ENCODE measurements at regions not wholly inside any gene's neighbourhood (a gene's known extent, or its start where the extent isn't known, plus 50 kb on each side); places are given as distances from the start of the nearest gene placed in this dataset.

- intact Hi-C loops (cut with micrococcal nuclease): no loop called here
Measured at GRCh38 chr2:8277921-8278571, 403.8 kb upstream of the ID2 start.

- intact Hi-C loops (cut with micrococcal nuclease): no loop called here
Measured at GRCh38 chr2:8278709-8279354, 403.0 kb upstream of the ID2 start.

- intact Hi-C loops (cut with micrococcal nuclease): no loop called here
Measured at GRCh38 chr2:8279506-8279905, 402.4 kb upstream of the ID2 start.

GRCh38 chr2:8281234-8281633 is 400.6 kb upstream of the ID2 start:
- intact Hi-C loops (cut with micrococcal nuclease): no loop called here

GRCh38 chr2:8281950-8282857 is 399.7 kb upstream of the ID2 start:
- intact Hi-C loops (cut with micrococcal nuclease): no loop called here

GRCh38 chr2:8282858-8283252 is 399.0 kb upstream of the ID2 start:
- intact Hi-C loops (cut with micrococcal nuclease): no loop called here

- intact Hi-C loops (cut with micrococcal nuclease): no loop called here
Measured at GRCh38 chr2:8285081-8285480, 396.8 kb upstream of the ID2 start.

GRCh38 chr2:8285898-8286297 is 396.0 kb upstream of the ID2 start:
- intact Hi-C loops (cut with micrococcal nuclease): no loop called here

GRCh38 chr2:8288206-8288605 is 393.6 kb upstream of the ID2 start:
- intact Hi-C loops (cut with micrococcal nuclease): no loop called here

- intact Hi-C loops (cut with micrococcal nuclease): no loop called here
Measured at GRCh38 chr2:8289111-8289510, 392.7 kb upstream of the ID2 start.

- intact Hi-C loops (cut with micrococcal nuclease): no loop called here
Measured at GRCh38 chr2:8290771-8291352, 391.0 kb upstream of the ID2 start.

- intact Hi-C loops (cut with micrococcal nuclease): no loop called here
Measured at GRCh38 chr2:8296306-8296705, 385.6 kb upstream of the ID2 start.

GRCh38 chr2:8297376-8298231 is 384.3 kb upstream of the ID2 start:
- intact Hi-C loops (cut with micrococcal nuclease): no loop called here

GRCh38 chr2:8298783-8299182 is 383.1 kb upstream of the ID2 start:
- intact Hi-C loops (cut with micrococcal nuclease): no loop called here

GRCh38 chr2:8300216-8300615 is 381.6 kb upstream of the ID2 start:
- intact Hi-C loops (cut with micrococcal nuclease): loop anchor here (5.0 to 10.0 kb wide), 3 partner anchors 248 to 848 kb away; no protein-coding TSS in a partner anchor

- intact Hi-C loops (cut with micrococcal nuclease): loop anchor here (5.0 to 10.0 kb wide), 3 partner anchors 249 to 849 kb away; no protein-coding TSS in a partner anchor
Measured at GRCh38 chr2:8300905-8301304, 381.0 kb upstream of the ID2 start.

- intact Hi-C loops (cut with micrococcal nuclease): loop anchor here (1.0 to 10.0 kb wide), 14 partner anchors 34 to 877 kb away; no protein-coding TSS in a partner anchor
Measured at GRCh38 chr2:8303322-8303832, 378.5 kb upstream of the ID2 start.

GRCh38 chr2:8304821-8305766 is 376.8 kb upstream of the ID2 start:
- intact Hi-C loops (cut with micrococcal nuclease): loop anchor here (5.0 to 10.0 kb wide), 3 partner anchors 253 to 853 kb away; no protein-coding TSS in a partner anchor

Measured in T-helper 1 cell treated with Interleukin-12 subunit alpha and Interleukin-12 subunit beta and Interleukin-4 antibody, amounts not matched to agents 30 ng/mL and 1 ng/mL, for 36 hours (primary cell).